Esophagus squamous epithelium (tissue), 5 donors: ENCODE measurements at regions not wholly inside any gene's neighbourhood (a gene's known extent, or its start where the extent isn't known, plus 50 kb on each side); places are given as distances from the start of the nearest gene placed in this dataset.
A peak's percentile ranks its signal among the peaks of the same experiment; 100 is the strongest.

Experiments
- DNase-seq: peaks from one replicate; lab custom pipeline; 2025; lab: John Stamatoyannopoulos, UW
- H3K27ac ChIP-seq, 4 donors: fragments of 200-600 bp; sonication (generic); one replicate each; pipeline ENCODE4 v1.5.1; 2016 to 2019; ENCODE audit warnings: mild to moderate bottlenecking in 1 of 4
- H3K27me3 ChIP-seq, 4 donors: fragments of 200-600 bp; sonication (generic); 1 replicate in 3 of 4; 2 replicates in 1 of 4; pipeline versions ENCODE4 v1.5.1 to v1.6.0; 2017 to 2021; ENCODE audit warnings: antibody characterized with exemption in 1 of 4
- H3K36me3 ChIP-seq, 3 donors: fragments of 200-600 bp; sonication (generic); one replicate each; pipeline ENCODE4 v1.5.1; 2016 to 2019
- H3K4me1 ChIP-seq, 3 donors: fragments of 200-600 bp; sonication (generic); one replicate each; pipeline ENCODE4 v1.5.1; 2017 to 2019
- H3K4me3 ChIP-seq, 4 donors: fragments of 200-600 bp; sonication (generic); 1 replicate in 3 of 4; 2 replicates in 1 of 4; pipeline ENCODE4 v1.5.1; 2016 to 2019; ENCODE audit warnings: mild to moderate bottlenecking in 2 of 4, moderate library complexity in 1 of 4
- H3K9me3 ChIP-seq, 3 donors: fragments of 200-600 bp; sonication (generic); one replicate each; pipeline ENCODE4 v1.5.1; 2016 to 2019
- CTCF ChIP-seq, 6 experiments: fragments of 450-650 bp in 4 of 6; fragments of 200-600 bp in 2 of 6; sonication (generic) in 2 of 6; IDR thresholded peaks; one replicate each; pipeline ENCODE4 v1.5.1; 2016 to 2019; ENCODE audit warnings: antibody characterized with exemption in 6 of 6, mild to moderate bottlenecking in 4 of 6, moderate library complexity in 4 of 6
- POLR2A ChIP-seq, 4 donors: fragments of 450-650 bp; IDR thresholded peaks; one replicate each; pipeline ENCODE4 v1.6.1; 2017; ENCODE audit warnings: antibody characterized with exemption in 4 of 4, mild to moderate bottlenecking in 4 of 4, moderate library complexity in 3 of 4
- WGBS, 2 donors: methylation state at CpG; one replicate each; pipeline ENCODE4 v1.1.5; 2018; 5-methylcytosine and 5-hydroxymethylcytosine counted together
- intact Hi-C: fragments of 100-400 bp; cut with DNase I; formaldehyde crosslinking; loops from one replicate; pipeline ENCODE4 v1.15.0; 2022
- donor health status: DM: yes; HTN: yes; CAD: no.

- Histone ChIP-seq H3K4me3 (no peak overlapping the region), H3K9me3 (no peaks in the 10 kb centered on the region), H3K27me3 (peaks cover 0 to 8% (median 0%) of the 10 kb centered on the region in 4 donors), H3K27ac (no peak overlapping the region), H3K4me1 (no peaks in the 10 kb centered on the region), H3K36me3 (no peaks in the 10 kb centered on the region)
- no peak for DNase-seq
- peak; percentile 33 to 59 (median 46) for TF ChIP-seq CTCF (IDR thresholded peaks at IDR 0.05)
- TF ChIP-seq POLR2A (IDR thresholded peaks at IDR 0.05), result no peak
- WGBS, 2 donors, result 21 to 32% methylated on average over 5 of the region's 5 CpGs
- intact Hi-C loops, result no loop called here
These were observed 175.1 kb upstream of the DAB2 start for GRCh38 chr5:39599721-39600431.

GRCh38 chr5:39598661-39599248 lies 174.0 kb upstream of the DAB2 start:
- Histone ChIP-seq H3K27me3 (peaks cover 0 to 8% (median 0%) of the 10 kb centered on the region in 4 donors), H3K9me3 (no peaks in the 10 kb centered on the region), H3K4me1 (no peaks in the 10 kb centered on the region), H3K27ac (no peak overlapping the region), H3K36me3 (no peaks in the 10 kb centered on the region), H3K4me3 (no peak overlapping the region)
- TF ChIP-seq CTCF (IDR thresholded peaks at IDR 0.05) (no peak), POLR2A (IDR thresholded peaks at IDR 0.05) (no peak)
- WGBS, 2 donors, result 97% methylated on average over 5 of the region's 14 CpGs; no CpG with 5 or more reads in 1 of the 2 donors
- intact Hi-C loops, result no loop called here
- DNase-seq, result no peak

- WGBS, 2 donors, result 73 to 76% methylated on average over 2 of the region's 2 CpGs
- Histone ChIP-seq H3K4me3 (no peak overlapping the region), H3K9me3 (no peaks in the 10 kb centered on the region), H3K4me1 (no peaks in the 10 kb centered on the region), H3K36me3 (no peaks in the 10 kb centered on the region), H3K27ac (no peak overlapping the region), H3K27me3 (peaks cover 0 to 4% (median 0%) of the 10 kb centered on the region in 4 donors)
- no peak for TF ChIP-seq CTCF (IDR thresholded peaks at IDR 0.05)
- TF ChIP-seq POLR2A (IDR thresholded peaks at IDR 0.05), result no peak
- no peak for DNase-seq
- intact Hi-C loops, result no loop called here
These were observed 163.4 kb upstream of the DAB2 start for GRCh38 chr5:39588179-39588578.

GRCh38 chr5:39587675-39588074 lies 162.9 kb upstream of the DAB2 start:
- H3K9me3 ChIP-seq, result no peaks in the 10 kb centered on the region
- intact Hi-C loops, result no loop called here
- H3K4me3 ChIP-seq, result no peak overlapping the region
- H3K27ac ChIP-seq, result no peak overlapping the region
- no peak for DNase-seq
- H3K27me3 ChIP-seq, result peaks cover 0 to 4% (median 0%) of the 10 kb centered on the region in 4 donors
- no peaks in the 10 kb centered on the region for H3K36me3 ChIP-seq
- TF ChIP-seq CTCF (IDR thresholded peaks at IDR 0.05), result no peak
- no peak for TF ChIP-seq POLR2A (IDR thresholded peaks at IDR 0.05)
- 68 to 81% methylated on average over 2 of the region's 2 CpGs for WGBS, 2 donors
- H3K4me1 ChIP-seq, result no peaks in the 10 kb centered on the region

GRCh38 chr5:39586185-39586584 lies 161.4 kb upstream of the DAB2 start:
- Histone ChIP-seq H3K4me1 (peaks cover 0 to 2% (median 0%) of the 10 kb centered on the region in 3 donors), H3K27ac (no peak overlapping the region), H3K36me3 (no peaks in the 10 kb centered on the region), H3K4me3 (no peak overlapping the region), H3K9me3 (no peaks in the 10 kb centered on the region), H3K27me3 (peaks cover 0 to 4% (median 0%) of the 10 kb centered on the region in 4 donors)
- intact Hi-C loops, result no loop called here
- TF ChIP-seq CTCF (IDR thresholded peaks at IDR 0.05) (no peak), POLR2A (IDR thresholded peaks at IDR 0.05) (no peak)
- 83 to 93% methylated on average over 3 to 5 of the region's 9 CpGs for WGBS, 2 donors
- no peak for DNase-seq
